BJ (cell line): ENCODE measurements at regions not wholly inside any gene's neighbourhood (a gene's known extent, or its start where the extent isn't known, plus 50 kb on each side); places are given as distances from the start of the nearest gene placed in this dataset.

ENCODE experiments used
- CTCF ChIA-PET: fragments of 350-600 bp; formaldehyde crosslinking; extraction: SDS; loops from one replicate; lab custom pipeline; 2021; ENCODE audit warnings: antibody characterized with exemption, inconsistent platforms; lab: Yijun Ruan, JAX
- POLR2A ChIA-PET: fragments of 300-600 bp; sonication (Branson Sonifier 250); formaldehyde crosslinking; extraction: SDS; loops from one replicate; lab custom pipeline; 2021; ENCODE audit warnings: antibody characterized with exemption; lab: Charles Lee
- DNase-seq: peaks from one replicate; pipeline ENCODE4 v3.0.0-alpha.2; 2011; ENCODE audit warnings: low read depth
- H3K27me3 ChIP-seq: 2 replicates; pipeline ENCODE4 v1.6.0; 2011; ENCODE audit warnings: low read length; ENCODE audit not compliant: control insufficient read depth, insufficient read depth
- H3K36me3 ChIP-seq: 2 replicates; pipeline ENCODE4 v1.5.1; 2011; ENCODE audit warnings: low read length; ENCODE audit not compliant: control insufficient read depth, insufficient read depth
- H3K4me3 ChIP-seq: 2 replicates; pipeline ENCODE4 v1.5.1; 2011; ENCODE audit warnings: low read depth, mild to moderate bottlenecking, control low read depth, low read length
- CTCF ChIP-seq: IDR thresholded peaks from 2 replicates; pipeline ENCODE4 v1.5.1; 2011; ENCODE audit warnings: low read depth, mild to moderate bottlenecking, control low read depth, inconsistent platforms, low read length, moderate library complexity; ENCODE audit not compliant: insufficient read depth

DNA sequence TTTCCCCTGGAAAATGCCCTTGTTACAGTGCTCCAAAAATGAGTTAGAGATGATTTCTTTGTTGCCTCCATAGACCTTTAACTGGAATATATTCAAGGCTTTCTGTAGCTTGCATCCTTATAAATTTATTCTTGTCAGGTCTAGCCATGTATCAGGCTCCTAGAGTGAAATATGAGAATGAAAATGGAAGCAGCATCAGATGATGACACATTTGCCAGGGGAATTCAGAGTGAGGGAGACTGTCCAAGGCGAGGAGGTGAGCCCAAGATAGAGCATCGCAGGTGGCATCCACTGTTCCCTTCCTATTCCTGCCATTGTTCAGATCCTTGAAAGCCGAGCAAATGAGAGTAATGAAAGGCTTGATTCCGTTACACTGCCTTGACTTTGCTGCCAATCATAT is 386.8 kb downstream of the SAMD5 start:
- Histone ChIP-seq H3K4me3 (no peak overlapping the region), H3K27me3 (no peaks in the 10 kb centered on the region), H3K36me3 (no peaks in the 10 kb centered on the region)
- TF ChIP-seq CTCF = no peak
- no peak for DNase-seq
- ChIA-PET POLR2A (no interaction called here), CTCF (no interaction called here)

DNA sequence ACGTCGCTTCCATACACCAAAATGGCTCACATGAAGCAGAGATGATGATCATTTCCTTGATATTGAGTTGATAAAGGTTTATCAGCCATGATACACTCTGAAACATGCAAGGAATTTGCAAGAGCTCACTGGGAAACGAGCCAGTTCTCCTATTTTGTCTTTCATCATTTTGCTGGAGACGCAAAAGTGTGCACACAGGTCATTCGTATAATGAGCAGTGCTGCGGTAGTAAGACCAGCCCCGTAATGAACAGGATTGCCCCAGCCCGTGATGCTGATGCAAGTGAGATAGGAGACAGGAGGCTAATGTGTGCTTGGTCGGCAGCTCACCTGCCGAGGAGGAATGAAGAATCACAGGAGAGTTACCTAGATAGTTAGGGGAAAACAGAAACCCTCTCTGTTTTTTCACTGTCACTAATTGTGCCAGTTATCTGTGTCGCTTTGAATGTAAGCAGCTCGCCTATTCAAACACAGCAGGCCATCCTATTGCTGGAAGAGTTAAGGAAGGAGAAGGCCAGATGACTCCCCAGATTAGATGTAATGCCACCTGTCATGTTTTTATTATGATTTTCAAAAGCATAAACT is 391.8 kb downstream of the SAMD5 start:
- ChIA-PET CTCF (interaction anchor here (1.1 kb wide), 1 partner anchor 11 kb away, joined by 6 read pairs; no protein-coding TSS in a partner anchor), POLR2A (no interaction called here)
- Histone ChIP-seq H3K4me3 (no peak overlapping the region), H3K36me3 (no peaks in the 10 kb centered on the region), H3K27me3 (no peaks in the 10 kb centered on the region)
- TF ChIP-seq CTCF = no peak
- DNase-seq = no peak

DNA sequence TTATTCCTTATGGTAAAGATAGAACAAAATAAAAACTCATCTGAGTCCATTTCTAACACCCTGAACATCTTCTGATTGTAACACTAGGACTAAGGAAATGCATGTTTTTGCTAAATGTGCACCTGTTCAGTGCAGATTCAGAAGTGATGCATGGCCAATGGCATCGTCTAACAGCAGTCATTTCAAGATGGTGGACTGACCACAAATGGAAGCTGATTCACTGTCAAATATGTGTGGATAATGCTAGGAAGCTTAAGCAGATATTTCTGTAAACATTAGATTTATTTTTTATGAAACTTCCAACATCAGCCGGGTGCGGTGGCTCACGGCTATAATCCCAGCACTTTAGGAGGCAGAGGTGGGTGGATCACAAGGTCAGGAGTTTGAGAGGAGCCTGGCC is 394.8 kb downstream of the SAMD5 start:
- no peak for TF ChIP-seq CTCF
- no peaks in the 10 kb centered on the region for H3K27me3 ChIP-seq
- no peak overlapping the region for H3K4me3 ChIP-seq
- POLR2A ChIA-PET = no interaction called here
- no peak for DNase-seq
- H3K36me3 ChIP-seq = no peaks in the 10 kb centered on the region
- CTCF ChIA-PET = no interaction called here

DNA sequence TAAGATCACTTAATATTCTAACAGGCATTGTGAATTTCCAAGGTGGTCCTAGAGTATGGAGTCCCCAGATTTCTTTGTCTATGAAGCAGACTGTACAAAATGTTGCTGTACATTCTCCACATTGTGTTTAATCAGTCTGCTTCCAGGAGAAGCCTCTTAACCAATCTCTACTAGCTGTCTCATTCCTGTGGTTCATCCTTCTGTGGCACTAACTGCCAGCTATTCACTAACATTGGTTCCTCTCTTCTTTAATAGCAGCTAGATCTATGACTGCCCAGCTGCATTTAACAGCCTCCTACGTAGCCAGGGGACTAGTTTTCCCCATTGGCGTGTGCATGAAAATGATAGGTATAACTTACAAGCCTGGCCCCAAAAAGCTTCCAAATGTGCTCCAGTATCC is 395.4 kb downstream of the SAMD5 start:
- H3K36me3 ChIP-seq = no peaks in the 10 kb centered on the region
- no peak for DNase-seq
- CTCF ChIA-PET = interaction anchor here (0.5 kb wide), 1 partner anchor 1026 kb away, joined by 3 read pairs; no protein-coding TSS in a partner anchor
- no peak overlapping the region for H3K4me3 ChIP-seq
- no peaks in the 10 kb centered on the region for H3K27me3 ChIP-seq
- no peak for TF ChIP-seq CTCF
- POLR2A ChIA-PET = no interaction called here

DNA sequence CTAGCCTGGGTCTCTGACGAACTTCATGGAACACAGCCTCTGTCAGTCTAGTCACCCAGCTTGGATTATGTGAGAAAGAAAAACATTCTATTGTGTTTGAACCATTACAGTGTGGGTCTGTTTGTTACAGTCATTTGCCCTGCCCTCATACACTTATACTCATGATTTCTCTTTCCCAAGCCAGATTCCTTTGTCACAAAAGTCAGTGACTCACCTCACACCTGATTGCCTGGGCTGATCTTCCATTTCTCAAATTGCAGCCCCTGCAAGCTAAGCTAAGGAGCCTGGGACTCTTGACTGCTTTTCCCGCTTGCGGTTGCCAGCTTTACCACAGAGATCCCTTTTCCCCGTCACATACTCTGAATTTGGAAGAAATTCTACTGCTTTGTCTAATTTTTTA is 395.9 kb downstream of the SAMD5 start:
- Histone ChIP-seq H3K4me3 (no peak overlapping the region), H3K36me3 (no peaks in the 10 kb centered on the region), H3K27me3 (no peaks in the 10 kb centered on the region)
- DNase-seq = no peak
- no peak for TF ChIP-seq CTCF
- POLR2A ChIA-PET = no interaction called here
- CTCF ChIA-PET = interaction anchor here (0.5 kb wide), 1 partner anchor 1026 kb away, joined by 3 read pairs; no protein-coding TSS in a partner anchor
